Vagina (tissue), 2 donors: ENCODE measurements at regions not wholly inside any gene's neighbourhood (a gene's known extent, or its start where the extent isn't known, plus 50 kb on each side); places are given as distances from the start of the nearest gene placed in this dataset.
"Not testable (repeated sequence)": the region's sequence is repeated elsewhere in the genome, so short reads cannot be mapped to it uniquely, and the experiment has no call there.

Experiments
- POLR2AphosphoS5 ChIP-seq, 2 donors: sonication (generic); formaldehyde crosslinking; IDR thresholded peaks; one replicate each; pipeline ENCODE4 v1.9.0; 2017; ENCODE audit warnings: antibody characterized with exemption in 2 of 2, mild to moderate bottlenecking in 2 of 2, low read depth in 1 of 2; ENCODE audit not compliant: insufficient read depth in 1 of 2
- TF ChIP-seq, protein P1 (sequence below), 3 experiments: fragments of 450-650 bp in 2 of 3; fragments of 200-600 bp in 1 of 3; sonication (generic) in 1 of 3; IDR thresholded peaks; one replicate each; pipeline ENCODE4 v1.5.1; 2017 to 2019; ENCODE audit warnings: antibody characterized with exemption in 3 of 3, mild to moderate bottlenecking in 2 of 3, moderate library complexity in 2 of 3

DNA sequence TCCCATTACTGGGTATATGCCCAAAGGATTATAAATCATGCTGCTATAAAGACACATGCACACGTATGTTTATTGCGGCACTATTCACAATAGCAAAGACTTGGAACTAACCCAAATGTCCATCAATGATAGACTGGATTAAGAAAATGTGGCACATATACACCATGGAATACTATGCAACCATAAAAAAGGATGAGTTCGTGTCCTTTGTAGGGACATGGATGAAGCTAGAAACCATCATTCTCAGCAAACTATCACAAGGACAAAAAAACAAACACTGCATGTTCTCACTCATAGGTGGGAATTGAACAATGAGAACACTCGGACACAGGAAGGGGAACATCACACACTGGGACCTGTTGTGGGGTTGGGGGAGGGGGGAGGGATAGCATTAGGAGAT is 188.3 kb downstream of the SPTSSA start:
- not testable (repeated sequence) for TF ChIP-seq POLR2AphosphoS5 (IDR thresholded peaks at IDR 0.05; ENCODE audit: insufficient read depth in 1 of 2, low read depth in 1 of 2)
- TF ChIP-seq, protein P1, sequence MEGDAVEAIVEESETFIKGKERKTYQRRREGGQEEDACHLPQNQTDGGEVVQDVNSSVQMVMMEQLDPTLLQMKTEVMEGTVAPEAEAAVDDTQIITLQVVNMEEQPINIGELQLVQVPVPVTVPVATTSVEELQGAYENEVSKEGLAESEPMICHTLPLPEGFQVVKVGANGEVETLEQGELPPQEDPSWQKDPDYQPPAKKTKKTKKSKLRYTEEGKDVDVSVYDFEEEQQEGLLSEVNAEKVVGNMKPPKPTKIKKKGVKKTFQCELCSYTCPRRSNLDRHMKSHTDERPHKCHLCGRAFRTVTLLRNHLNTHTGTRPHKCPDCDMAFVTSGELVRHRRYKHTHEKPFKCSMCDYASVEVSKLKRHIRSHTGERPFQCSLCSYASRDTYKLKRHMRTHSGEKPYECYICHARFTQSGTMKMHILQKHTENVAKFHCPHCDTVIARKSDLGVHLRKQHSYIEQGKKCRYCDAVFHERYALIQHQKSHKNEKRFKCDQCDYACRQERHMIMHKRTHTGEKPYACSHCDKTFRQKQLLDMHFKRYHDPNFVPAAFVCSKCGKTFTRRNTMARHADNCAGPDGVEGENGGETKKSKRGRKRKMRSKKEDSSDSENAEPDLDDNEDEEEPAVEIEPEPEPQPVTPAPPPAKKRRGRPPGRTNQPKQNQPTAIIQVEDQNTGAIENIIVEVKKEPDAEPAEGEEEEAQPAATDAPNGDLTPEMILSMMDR (IDR thresholded peaks at IDR 0.05) = not testable (repeated sequence)
